ENCODE measurements at regions not wholly inside any gene's neighbourhood (a gene's known extent, or its start where the extent isn't known, plus 50 kb on each side); places are given as distances from the start of the nearest gene placed in this dataset.

DNA sequence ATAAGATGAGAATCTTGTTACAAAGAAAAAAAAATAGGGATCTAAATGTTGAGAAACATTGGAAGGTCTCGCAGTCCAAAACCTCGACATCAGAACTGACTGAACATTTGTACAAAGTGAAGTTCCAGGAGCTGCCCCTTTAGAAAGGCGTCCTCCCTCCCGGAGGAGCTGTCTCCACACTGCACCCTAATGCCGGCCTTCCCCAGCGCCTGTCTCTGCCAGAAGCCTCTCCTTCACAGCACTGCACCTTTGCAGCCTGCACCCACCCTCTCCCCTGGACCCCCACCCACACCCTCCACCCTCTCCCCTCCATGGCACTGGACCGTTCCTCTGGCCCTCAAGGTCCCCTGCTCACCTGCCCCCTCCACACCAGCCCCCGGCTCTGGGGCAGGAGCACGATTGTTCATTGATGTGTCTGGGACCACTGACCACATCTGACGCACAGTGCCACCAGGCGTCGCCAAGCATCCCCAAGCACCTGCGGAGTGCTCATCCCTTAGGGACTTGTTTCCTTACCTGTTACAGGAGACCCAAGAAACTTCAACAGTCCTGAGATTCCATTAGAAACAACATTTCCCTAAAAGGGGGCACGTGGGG is 90.3 kb upstream of the SNTG2 start:
- DNase-seq (ENCODE audit: low read depth): no peak

DNA sequence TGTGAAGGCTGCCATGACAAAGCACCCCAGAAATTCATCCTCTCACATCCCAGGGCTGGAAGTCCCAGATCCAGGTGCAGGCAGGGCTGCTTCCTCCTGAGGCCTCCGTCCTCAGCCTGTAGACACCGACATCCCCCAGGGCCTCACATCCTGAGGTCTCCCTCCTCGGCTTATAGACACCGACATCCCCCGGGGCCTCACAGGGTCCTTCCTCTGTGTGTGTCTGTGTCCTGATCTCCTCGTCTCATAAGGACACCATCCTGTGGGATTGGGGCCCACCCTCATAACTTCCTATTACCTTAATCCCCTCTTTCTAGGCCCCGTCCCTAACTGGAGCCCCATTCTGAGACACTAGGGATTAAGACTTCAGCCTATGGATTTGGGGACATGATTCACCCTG is 92.0 kb upstream of the SNTG2 start:
- DNase-seq (ENCODE audit: low read depth): no peak

DNA sequence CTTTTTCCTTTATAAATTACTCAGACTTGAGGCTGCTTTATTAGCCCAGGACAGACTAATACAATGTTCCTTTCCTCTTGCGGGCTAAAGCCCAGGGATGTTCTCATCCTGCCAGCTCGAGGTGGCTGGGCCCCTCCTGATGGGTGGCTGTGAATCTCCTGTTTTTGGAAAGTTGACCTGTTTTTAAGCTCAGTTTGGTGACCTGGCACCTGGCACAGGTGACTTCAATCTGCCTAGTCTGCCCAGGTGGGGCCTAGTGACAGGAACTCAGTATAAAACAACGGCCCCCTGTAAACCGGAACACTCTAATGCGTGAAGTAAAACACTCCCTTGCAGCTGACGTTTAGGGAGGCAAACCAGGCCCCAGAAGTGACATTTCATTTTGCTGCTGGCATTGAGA is 92.7 kb upstream of the SNTG2 start:
- no peak for DNase-seq (ENCODE audit: low read depth)

DNA sequence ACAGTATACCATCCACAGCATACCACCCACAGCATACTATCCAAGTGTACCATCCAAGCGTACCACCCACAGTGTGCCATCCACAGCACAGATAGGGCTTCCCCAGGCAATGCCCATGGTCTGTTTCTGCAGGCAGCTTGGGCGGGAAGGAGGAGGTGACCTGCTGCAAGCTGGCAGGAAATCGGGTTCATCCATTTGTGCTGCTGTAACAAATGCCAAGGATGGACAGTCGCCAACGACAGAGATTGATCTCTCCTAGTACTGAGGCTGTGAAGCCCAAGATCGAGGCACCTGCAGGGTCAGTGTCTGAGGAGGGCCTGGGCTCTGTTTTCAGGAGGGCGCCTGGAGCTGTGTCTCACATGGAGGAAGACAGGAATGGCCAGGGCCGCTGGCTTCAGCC is 93.6 kb upstream of the SNTG2 start:
- DNase-seq (ENCODE audit: low read depth): no peak

DNA sequence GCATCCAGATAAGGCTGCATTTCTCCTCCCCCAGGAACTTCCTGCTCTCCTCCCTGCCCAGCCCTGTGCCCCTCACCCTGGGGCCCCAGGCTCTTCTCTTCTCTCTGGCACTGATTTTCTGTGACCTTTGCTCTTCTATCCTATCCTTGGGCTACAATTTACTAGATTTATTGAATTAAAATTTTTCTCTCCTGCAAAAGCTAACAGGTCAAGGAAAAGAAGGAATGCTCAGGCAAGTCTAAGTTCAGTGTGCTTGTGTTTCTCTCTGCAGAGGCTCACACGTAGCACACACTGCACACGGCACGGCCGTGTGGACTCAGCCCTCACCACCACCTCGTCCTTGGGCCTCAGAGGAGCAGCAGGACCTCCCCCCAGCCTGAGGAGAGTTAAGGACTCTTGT is 94.2 kb upstream of the SNTG2 start:
- DNase-seq (ENCODE audit: low read depth): no peak

DNA sequence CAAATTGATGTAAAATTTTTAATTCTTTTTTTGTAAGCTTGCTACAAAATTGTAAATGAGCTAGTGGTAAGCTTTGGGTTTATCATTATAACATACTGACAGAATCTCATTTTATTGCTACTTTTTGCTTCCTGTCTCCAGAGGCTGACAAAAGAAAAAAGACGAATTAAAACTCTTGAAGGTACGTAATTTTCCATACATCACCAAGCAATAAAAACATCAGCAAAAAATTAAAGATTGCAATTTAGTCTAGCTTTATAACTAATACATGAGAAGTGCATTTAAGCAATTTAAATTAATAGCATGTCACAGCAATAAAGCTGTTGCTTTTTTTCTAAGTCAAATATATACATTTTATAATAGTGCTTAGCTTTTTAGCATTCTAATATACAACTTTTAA is 94.6 kb upstream of the SNTG2 start:
- DNase-seq (ENCODE audit: low read depth): no peak

DNA sequence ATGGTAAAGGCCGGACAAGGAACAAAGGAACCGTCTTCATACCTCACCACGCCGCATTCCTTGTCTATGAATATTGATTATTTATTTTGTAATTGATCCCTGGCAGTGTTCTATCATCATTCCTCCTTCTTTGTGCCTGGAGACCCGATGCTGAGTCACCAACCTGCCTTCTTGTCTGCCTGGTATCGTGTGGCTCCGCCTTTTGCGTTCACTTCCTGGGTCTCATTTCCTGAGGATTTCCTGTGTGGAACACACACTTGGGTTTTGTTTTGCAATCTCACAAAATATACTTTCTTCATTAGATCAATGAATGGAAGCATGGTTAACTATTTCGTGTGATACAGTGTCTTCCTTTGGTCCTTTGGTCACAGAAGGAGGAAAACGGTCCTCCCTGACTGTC is 95.5 kb upstream of the SNTG2 start:
- DNase-seq (ENCODE audit: low read depth): no peak

DNA sequence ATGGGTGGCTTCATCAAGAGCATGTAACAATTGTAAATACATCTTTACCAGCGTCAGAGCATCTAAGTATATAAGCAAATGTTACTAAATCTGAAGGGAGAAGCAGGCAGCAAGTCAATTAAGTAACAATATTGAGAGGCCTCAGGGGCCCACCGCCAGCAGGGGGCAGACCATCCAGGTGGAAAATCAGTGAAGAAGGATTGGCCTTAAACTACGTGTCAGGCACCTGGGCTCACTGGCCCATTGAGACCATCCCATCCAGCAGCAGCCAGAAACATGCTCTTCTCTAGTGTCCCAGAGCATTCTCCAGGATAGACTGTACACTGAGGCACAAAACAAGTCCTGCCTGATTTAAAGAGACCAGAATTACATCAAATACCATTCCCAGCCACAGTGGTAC is 96.2 kb upstream of the SNTG2 start:
- no peak for DNase-seq (ENCODE audit: low read depth)

DNA sequence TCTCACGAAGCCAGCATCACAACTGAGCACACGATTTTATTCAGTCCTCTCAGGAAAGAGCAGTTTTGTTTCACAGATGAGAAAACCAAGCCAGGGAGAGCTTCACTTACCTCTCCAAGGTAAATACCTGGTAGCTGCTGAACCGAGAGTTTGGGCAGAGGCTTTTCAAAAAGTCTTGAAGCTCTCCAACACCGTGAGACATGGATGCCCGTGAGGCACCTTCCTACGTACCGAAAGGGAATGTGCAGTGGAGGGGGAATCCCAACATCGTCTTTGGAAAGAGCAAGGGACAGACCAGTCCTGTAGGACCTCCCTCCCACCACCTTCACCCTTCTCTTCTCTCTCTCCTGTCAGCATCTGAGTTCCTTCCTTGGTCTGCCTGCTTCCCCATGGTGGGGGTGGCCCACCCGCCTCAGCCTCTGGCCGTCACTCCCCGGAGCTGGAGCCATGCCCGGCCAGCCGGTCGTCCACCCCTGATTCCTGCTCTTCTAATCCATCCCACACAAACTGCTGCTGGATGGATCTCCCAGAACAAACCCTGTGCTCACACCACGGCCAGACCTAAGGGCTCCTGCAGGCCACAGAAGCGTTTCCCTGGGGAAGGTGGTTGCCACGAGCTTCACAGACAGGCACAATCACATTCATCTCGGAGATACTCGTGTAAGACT is 97.3 kb upstream of the SNTG2 start:
- DNase-seq (ENCODE audit: low read depth): no peak

DNA sequence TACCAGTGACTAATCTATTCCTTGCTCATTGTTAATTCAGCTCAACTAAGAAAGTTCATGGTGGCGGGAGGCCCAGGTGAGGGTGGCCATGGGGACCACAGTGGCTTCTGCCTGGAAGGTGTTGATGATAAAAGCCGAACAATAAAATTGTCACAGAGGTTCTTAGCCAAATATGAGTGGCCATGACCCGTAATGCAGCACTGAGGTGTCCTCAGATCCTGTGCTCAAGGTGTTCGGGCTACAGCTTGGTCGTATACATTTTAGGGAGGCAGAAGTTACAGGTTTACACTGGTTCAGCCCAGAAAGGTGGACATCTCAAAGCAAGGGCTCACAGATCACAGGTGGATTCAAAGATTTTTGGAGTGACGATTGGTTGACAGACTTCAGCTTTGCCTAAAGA is 98.5 kb upstream of the SNTG2 start:
- DNase-seq (ENCODE audit: low read depth): no peak

DNA sequence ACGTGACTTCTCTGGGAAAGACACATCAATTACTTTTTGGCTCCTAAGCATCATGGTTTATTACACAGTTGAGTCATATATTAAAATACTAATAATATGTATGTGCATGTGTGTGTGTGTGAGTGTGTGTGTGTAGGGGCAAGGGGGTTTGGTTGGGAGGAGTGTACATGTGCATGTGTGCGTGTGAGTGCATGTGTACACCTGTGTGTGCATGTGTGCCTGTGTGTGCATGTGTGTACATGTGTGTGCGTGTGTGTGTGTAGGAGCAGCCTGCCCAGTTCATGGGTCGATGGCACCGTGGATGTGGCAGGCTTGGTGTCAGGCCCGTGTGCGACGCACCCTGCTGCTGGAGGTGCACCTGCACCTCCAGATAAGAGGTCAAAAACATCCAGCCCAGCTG is 99.0 kb upstream of the SNTG2 start:
- DNase-seq (ENCODE audit: low read depth): no peak

DNA sequence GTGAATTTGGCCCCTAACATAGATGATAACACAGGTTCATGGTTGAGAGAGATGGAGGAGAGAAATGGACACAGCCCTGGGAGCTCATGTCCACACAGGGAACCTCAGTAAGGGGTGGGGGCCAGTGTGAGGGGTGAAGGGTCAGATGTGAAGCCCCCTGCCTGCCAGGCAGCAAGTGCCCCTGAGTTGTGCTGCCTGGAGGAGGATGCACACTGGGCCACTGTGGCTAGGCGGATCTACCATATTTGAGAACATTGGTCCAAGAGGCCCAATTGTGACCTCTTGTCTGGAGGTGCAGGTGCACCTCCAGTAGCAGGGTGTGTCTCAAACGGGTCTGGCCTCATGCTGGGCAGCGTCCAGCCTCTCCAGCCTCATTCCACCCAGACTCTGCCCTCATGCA is 99.6 kb upstream of the SNTG2 start:
- no peak for DNase-seq (ENCODE audit: low read depth)

DNA sequence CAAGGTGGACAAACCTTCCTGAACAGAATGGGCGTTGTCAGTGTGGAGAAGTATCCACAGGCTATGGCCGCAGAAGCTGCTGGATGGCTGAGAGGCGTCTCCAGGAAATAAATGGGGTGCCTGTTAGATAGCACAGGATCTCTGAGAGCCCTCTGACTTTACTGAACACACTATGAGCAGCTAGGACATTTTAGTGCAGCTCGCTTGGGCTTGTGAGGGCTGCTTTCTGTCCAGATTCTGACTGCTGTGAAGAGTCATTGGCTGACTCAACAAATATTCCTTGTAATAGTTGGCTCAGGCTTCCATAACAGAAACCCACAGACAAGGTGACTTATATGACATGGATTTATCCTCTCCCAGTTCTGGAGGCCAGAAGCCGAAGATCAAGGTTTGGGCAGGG is 100.2 kb upstream of the SNTG2 start:
- no peak for DNase-seq (ENCODE audit: low read depth)

DNA sequence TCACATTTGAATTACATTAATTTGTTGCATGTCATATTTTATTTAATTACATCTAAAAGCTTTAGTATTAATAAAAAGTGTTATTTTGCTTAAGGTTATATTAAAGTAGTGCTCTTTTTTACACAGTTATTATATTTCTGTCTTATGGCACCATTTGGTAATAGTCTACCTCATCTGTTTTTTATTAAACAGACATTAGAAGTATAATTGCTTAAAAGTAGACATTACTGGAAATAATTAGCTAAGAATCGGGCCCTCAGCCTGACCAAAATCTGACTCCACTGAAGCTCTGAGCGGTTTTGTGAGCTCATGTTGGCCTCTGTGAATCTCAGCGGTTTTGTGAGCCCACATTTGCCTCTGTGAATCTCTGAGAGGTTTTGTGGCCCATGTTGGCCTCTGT is 102.5 kb upstream of the SNTG2 start:
- DNase-seq (ENCODE audit: low read depth): no peak

DNA sequence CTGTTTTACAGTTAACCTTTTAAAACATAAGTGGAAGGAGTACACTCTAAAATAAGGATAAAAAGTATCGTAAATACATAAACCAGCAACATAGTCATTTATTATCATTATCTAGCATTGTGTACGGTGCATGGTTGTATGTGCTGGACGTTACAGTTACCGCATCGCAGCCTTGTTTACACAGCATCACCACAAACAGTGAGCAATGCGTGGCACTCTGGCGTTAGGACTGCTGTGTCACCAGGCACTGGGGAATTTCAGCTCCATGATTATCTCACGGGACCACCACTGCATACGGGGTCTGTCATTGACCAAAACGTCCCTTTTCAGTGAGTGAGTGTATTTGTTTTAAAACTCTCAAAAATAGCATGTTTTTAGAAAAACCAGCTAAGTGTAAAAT is 103.0 kb upstream of the SNTG2 start:
- DNase-seq (ENCODE audit: low read depth): no peak

DNA sequence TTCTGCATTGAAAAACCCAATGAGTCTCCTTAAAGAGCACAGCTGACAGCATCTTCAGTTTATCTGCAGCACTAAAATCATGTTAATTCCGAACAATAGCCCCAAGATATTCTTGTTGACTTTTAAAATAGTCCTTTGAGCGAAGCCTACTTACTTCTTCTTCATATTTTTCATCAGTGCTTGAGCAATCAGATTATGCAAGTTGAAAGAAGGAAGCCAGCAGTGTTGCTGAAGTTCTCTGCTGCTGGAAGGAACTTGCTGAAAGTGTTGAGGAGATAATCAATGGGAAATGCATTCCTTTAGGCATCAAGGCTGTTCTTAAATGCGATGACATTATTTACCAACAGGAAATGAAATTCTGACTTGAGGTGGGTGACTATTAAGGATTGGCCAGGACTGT is 105.9 kb upstream of the SNTG2 start:
- DNase-seq (ENCODE audit: low read depth): no peak

DNA sequence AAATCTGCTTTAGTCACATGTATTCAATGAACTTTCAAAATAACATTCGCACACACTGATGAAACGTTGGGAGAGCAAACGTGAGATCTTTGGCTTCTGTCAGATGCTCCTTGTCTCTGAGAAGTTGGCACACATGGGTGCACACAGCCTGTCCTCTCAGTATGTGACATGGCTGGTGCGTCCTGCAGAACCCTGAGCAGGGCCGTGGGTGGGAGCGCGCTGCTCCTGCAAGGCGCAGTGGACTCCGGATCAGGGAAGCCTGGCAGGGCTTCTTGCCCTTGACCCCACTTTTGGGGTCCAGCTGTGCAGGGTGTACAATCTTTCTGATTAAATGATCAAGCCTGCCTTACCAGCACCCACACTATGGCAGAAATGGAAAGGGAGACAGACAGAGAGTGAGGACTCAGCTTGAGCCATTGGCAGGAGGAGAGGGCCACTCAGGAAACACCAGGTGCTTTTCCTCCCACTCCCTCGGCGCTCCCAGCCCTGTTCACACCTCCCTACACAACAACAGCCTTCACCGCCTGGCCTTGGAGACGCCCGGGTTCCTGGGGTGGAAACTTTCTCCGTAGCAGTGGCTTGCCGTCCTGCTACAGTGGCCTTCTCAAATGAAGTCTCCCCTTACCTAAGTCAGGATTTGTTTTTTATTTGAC is 108.4 kb upstream of the SNTG2 start:
- DNase-seq (ENCODE audit: low read depth): no peak

DNA sequence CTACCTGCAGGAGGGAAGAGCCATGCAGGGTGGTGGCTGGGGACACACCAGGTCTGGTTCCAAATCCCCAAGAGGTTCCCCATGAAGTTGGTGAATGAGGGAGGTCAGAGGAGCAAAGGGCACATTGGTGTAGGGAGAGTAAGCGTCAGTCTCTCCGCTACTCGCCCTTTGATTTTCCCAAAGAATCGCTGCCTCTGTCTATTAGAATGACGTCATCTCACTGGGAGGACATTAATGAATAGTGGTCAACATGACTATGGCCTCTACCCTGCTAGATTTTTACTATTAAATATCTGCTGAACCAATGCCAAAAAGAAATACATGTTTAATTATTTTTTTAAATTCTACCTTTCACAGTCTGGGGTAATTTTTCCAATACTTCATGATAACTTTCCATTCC is 109.6 kb upstream of the SNTG2 start:
- DNase-seq (ENCODE audit: low read depth): no peak

DNA sequence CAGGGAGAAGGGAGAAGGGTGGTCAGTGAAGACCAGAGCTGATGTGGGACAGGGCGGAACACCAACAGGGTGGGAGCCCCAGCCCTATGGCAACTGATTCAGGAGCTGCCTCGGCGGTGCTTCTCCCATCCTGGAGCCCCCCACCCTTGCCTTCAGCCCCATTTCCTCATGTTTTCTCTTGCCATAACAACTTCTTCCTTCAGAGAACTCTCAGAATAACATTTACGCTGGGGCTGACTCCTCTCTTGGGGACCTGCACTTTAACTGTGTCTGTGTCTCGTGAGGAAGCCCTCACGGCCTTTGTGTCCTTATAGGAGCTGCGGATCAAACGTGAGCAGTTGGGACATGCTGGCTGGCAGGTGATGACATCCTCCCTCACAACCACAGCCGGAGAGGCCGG is 116.4 kb upstream of the SNTG2 start:
- DNase-seq (ENCODE audit: low read depth): no peak

DNA sequence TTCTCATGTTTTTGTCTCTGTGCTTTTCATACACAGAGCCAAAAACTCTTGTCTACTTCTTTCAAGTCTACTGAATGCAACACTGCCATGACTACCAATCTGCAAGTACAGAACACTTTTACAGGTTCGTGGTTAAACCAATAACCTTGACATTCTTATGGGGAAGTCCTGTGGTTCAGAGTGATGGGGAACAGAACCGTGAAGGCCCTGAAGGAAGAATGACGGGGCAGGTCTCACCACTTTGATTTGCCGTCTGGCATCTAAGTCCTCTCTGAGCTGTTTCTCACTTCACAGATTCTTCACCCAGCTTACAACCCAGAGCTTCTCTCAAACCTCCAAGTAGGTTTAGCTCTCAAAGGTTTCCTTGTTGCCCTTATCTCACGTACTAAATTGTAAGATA is 117.5 kb upstream of the SNTG2 start:
- no peak for DNase-seq (ENCODE audit: low read depth)

DNA sequence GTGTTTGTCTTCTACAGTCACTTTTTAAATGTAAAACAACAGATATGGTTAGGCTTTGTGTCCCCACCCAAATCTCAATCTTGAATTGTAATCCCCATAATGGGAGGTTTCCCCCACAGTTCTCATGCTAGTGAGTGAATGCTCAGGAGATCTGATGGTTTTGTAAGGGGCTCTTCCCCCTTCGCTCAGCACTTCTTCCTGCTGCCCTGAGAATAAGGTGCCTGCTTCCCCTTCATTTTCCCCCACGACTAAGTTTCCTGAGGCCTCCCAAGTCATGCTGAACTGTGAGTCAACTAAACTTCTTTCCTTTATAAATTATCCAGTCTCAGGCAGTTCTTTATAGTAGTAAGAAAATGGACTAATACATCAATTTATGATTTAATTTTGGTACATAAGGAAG is 118.0 kb upstream of the SNTG2 start:
- no peak for DNase-seq (ENCODE audit: low read depth)

DNA sequence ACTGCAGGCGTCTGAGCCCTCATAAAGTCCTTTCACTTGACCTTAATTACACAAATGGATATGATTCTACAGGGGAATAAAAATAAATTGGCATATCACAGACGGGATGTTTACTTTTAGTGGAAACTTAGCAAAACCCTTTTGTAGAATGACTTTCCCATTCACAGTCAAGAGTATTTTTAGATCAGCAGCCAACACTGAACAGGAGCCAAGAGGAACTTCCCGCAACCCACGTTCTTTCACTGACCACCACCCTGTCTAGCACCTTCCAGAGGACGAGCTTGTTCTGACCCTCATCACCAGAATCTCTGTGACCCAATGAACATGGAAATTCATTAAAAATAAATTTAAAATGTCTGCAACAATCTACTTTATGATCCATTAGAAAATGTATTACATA is 119.0 kb upstream of the SNTG2 start:
- DNase-seq (ENCODE audit: low read depth): no peak

DNA sequence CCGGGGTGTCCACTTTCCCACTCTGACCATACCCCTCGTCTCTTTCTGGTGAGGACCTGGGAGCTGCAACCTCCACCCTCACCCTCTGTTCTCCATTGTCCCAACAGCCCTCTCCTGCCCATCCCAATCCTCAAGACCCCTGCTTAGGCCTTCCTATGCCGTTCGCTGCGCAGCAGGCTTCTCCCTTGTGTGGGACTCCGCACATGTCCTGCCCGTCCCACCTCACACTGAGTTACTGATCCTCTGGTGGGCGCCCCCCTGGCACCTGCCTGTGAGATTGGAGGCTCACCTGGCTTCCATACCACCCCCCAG is 119.5 kb upstream of the SNTG2 start:
- DNase-seq (ENCODE audit: low read depth): no peak
